Astrocyte (in vitro differentiated cells and primary cell): ENCODE measurements at regions not wholly inside any gene's neighbourhood (a gene's known extent, or its start where the extent isn't known, plus 50 kb on each side); places are given as distances from the start of the nearest gene placed in this dataset.

Experiments used
- DNase-seq: peaks from one replicate; pipeline ENCODE4 v3.0.0-alpha.2; 2010; ENCODE audit warnings: low read depth
- FAIRE-seq: peaks from 2 replicates; lab custom pipeline; 2011; peaks lifted over from hg19 to GRCh38; lab: Jason Lieb, UNC
- H2AFZ ChIP-seq: 2 replicates; pipeline ENCODE4 v1.6.0; 2012; ENCODE audit warnings: low read depth, low read length, inconsistent platforms
- H3K27ac ChIP-seq: 2 replicates; pipeline ENCODE4 v1.5.1; 2011; ENCODE audit warnings: low read depth, low read length, inconsistent platforms
- H3K27me3 ChIP-seq: 2 replicates; pipeline ENCODE4 v1.6.0; 2011; ENCODE audit warnings: low read length, inconsistent platforms; ENCODE audit not compliant: insufficient read depth
- H3K36me3 ChIP-seq: 2 replicates; pipeline ENCODE4 v1.5.1; 2011; ENCODE audit warnings: low read length, inconsistent platforms; ENCODE audit not compliant: insufficient read depth
- H3K4me1 ChIP-seq: 2 replicates; pipeline ENCODE4 v1.5.1; 2011; ENCODE audit warnings: low read length, inconsistent platforms; ENCODE audit not compliant: insufficient read depth
- H3K4me2 ChIP-seq: 2 replicates; pipeline ENCODE4 v1.6.0; 2012; ENCODE audit warnings: low read length, inconsistent platforms
- H3K4me3 ChIP-seq: 2 replicates; pipeline ENCODE4 v1.5.1; 2011; ENCODE audit warnings: low read depth, mild to moderate bottlenecking, low read length, inconsistent platforms; ENCODE audit not compliant: insufficient read depth
- H3K79me2 ChIP-seq: 2 replicates; pipeline ENCODE4 v1.6.0; 2012; ENCODE audit warnings: mild to moderate bottlenecking, low read length, inconsistent platforms; ENCODE audit not compliant: insufficient read depth
- H3K9ac ChIP-seq: 2 replicates; pipeline ENCODE4 v1.6.0; 2012; ENCODE audit warnings: mild to moderate bottlenecking, low read length, inconsistent platforms
- H3K9me3 ChIP-seq: 2 replicates; pipeline ENCODE4 v1.5.1; 2012; ENCODE audit warnings: low read depth, mild to moderate bottlenecking, low read length, inconsistent platforms; ENCODE audit not compliant: insufficient read depth
- H4K20me1 ChIP-seq: 2 replicates; pipeline ENCODE4 v1.6.0; 2012; ENCODE audit warnings: low read length, inconsistent platforms; ENCODE audit not compliant: insufficient read depth
- H3K27ac Mint-ChIP-seq: one replicate; pipeline ENCODE4 v1.8.0; 2021; ENCODE audit warnings: mild to moderate bottlenecking, mixed read lengths; ENCODE audit not compliant: unreplicated experiment
- H3K27me3 Mint-ChIP-seq: one replicate; pipeline ENCODE4 v1.8.0; 2021; ENCODE audit warnings: low read depth, mixed read lengths; ENCODE audit not compliant: unreplicated experiment
- H3K36me3 Mint-ChIP-seq: one replicate; pipeline ENCODE4 v1.8.0; 2021; ENCODE audit warnings: low read depth, mixed read lengths; ENCODE audit not compliant: unreplicated experiment
- H3K4me1 Mint-ChIP-seq: one replicate; pipeline ENCODE4 v1.8.0; 2021; ENCODE audit warnings: low read depth, mixed read lengths; ENCODE audit not compliant: unreplicated experiment
- H3K4me3 Mint-ChIP-seq: one replicate; pipeline ENCODE4 v1.8.0; 2021; ENCODE audit warnings: mild to moderate bottlenecking, moderate library complexity, mixed read lengths; ENCODE audit not compliant: unreplicated experiment
- H3K9me3 Mint-ChIP-seq: one replicate; pipeline ENCODE4 v1.8.0; 2021; ENCODE audit warnings: mild to moderate bottlenecking, mixed read lengths; ENCODE audit not compliant: unreplicated experiment
- EZH2 ChIP-seq: IDR thresholded peaks from 2 replicates; pipeline ENCODE4 v1.6.1; 2012; ENCODE audit warnings: mild to moderate bottlenecking, low read length, inconsistent platforms; ENCODE audit not compliant: insufficient read depth
- TF ChIP-seq, protein P1 (sequence below): IDR thresholded peaks from 2 replicates; pipeline ENCODE4 v1.5.1; 2011; ENCODE audit warnings: low read depth, mild to moderate bottlenecking, inconsistent platforms, low read length, moderate library complexity; ENCODE audit not compliant: insufficient read depth

DNA sequence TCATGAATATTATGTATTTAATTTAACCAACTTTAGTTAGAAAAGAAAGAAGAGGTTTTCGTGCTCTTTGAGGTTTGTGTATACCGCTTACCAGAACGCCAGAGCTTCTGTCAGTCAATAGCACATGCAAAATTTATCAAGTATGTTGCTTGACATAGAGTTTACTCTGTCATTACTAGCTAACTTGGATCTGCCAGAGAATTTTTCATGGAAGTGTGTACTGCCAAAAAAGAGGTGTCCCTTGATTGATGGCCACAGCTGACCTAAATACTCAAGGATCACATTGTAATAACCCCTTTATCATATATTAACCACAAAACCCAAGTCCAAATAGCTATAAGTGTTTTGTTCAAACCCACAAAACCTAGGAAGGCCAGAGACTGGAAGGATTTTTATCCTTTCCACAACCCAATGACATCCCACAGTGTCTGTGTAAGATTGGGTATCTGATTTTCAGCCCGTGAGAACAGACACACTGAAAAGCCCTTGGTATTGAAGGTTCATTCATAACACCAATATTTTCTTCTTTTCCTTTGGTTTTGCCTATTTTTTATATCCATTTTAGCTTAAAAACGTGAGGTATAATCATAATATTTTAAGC, 194.0 kb upstream of the EYA4 start:
- Mint-ChIP-seq H3K4me1 (no peaks in the 10 kb centered on the region), H3K27me3 (no peaks in the 10 kb centered on the region), H3K27ac (no peak overlapping the region), H3K36me3 (no peaks in the 10 kb centered on the region), H3K4me3 (no peak overlapping the region), H3K9me3 (no peaks in the 10 kb centered on the region)
- Histone ChIP-seq H4K20me1 (no peaks in the 10 kb centered on the region), H3K9me3 (no peaks in the 10 kb centered on the region), H3K4me1 (no peaks in the 10 kb centered on the region), H3K4me2 (no peak overlapping the region), H3K27ac (no peak overlapping the region), H2AFZ (no peak overlapping the region), H3K36me3 (no peaks in the 10 kb centered on the region), H3K27me3 (no peaks in the 10 kb centered on the region), H3K4me3 (no peak overlapping the region), H3K79me2 (no peaks in the 10 kb centered on the region), H3K9ac (no peak overlapping the region)
- FAIRE-seq (no peak), DNase-seq (peak; percentile 3)
- TF ChIP-seq, protein P1, sequence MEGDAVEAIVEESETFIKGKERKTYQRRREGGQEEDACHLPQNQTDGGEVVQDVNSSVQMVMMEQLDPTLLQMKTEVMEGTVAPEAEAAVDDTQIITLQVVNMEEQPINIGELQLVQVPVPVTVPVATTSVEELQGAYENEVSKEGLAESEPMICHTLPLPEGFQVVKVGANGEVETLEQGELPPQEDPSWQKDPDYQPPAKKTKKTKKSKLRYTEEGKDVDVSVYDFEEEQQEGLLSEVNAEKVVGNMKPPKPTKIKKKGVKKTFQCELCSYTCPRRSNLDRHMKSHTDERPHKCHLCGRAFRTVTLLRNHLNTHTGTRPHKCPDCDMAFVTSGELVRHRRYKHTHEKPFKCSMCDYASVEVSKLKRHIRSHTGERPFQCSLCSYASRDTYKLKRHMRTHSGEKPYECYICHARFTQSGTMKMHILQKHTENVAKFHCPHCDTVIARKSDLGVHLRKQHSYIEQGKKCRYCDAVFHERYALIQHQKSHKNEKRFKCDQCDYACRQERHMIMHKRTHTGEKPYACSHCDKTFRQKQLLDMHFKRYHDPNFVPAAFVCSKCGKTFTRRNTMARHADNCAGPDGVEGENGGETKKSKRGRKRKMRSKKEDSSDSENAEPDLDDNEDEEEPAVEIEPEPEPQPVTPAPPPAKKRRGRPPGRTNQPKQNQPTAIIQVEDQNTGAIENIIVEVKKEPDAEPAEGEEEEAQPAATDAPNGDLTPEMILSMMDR: no peak
- TF ChIP-seq EZH2: no peak

DNA sequence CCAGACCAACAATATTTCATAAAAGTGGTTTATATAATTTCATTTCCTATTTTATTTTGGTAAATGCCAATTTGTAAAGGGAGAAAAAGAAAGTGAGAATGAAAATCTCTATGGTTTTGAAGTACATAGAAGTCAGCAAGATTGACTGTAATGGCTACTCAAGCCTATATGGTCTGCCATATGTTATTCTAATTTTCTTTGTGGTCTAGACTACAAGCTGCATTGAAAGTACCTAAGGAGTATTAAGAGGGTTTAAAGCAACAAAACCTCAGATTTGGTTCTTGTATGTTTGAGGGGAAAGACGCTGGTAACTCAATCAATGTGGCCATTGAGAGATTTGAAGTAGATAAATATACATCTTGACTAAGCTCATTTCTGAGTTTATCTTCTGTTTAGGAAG, 193.5 kb upstream of the EYA4 start:
- Mint-ChIP-seq H3K4me1 (no peaks in the 10 kb centered on the region), H3K27ac (no peak overlapping the region), H3K4me3 (no peak overlapping the region), H3K36me3 (no peaks in the 10 kb centered on the region), H3K27me3 (no peaks in the 10 kb centered on the region), H3K9me3 (no peaks in the 10 kb centered on the region)
- no peak overlapping the region for H3K9ac ChIP-seq
- H3K27ac ChIP-seq: no peak overlapping the region
- no peaks in the 10 kb centered on the region for H3K27me3 ChIP-seq
- H3K79me2 ChIP-seq: no peaks in the 10 kb centered on the region
- H3K4me3 ChIP-seq: no peak overlapping the region
- H3K36me3 ChIP-seq: no peaks in the 10 kb centered on the region
- no peaks in the 10 kb centered on the region for H3K4me1 ChIP-seq
- H2AFZ ChIP-seq: no peak overlapping the region
- no peaks in the 10 kb centered on the region for H3K9me3 ChIP-seq
- FAIRE-seq: no peak
- TF ChIP-seq EZH2: no peak
- TF ChIP-seq, protein P1: no peak
- no peak overlapping the region for H3K4me2 ChIP-seq
- no peaks in the 10 kb centered on the region for H4K20me1 ChIP-seq
- DNase-seq: no peak

DNA sequence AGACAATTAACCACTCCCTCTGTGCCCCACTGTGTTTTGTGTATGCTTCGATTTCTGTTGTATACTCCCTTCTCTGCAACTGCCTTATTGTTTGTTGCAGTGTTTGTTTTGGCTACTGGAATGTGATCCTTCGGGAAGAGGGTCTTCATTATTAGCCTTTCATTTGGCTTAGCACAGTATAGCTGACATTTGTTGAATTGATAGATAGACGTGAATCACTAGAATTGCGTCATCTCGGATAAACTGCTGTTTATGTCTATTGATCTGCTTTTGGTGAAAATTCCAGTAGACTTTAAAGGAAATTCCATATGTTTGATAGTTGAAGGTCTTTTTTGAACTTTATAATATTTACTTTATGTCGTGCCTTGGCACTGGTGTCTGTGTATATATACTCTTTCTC, 189.9 kb upstream of the EYA4 start:
- H3K27ac ChIP-seq: no peak overlapping the region
- H3K9me3 Mint-ChIP-seq: no peaks in the 10 kb centered on the region
- H3K79me2 ChIP-seq: no peaks in the 10 kb centered on the region
- H3K4me3 Mint-ChIP-seq: no peak overlapping the region
- H3K4me2 ChIP-seq: no peak overlapping the region
- no peaks in the 10 kb centered on the region for H3K36me3 Mint-ChIP-seq
- no peaks in the 10 kb centered on the region for H4K20me1 ChIP-seq
- no peak overlapping the region for H3K27ac Mint-ChIP-seq
- FAIRE-seq (peak; percentile 17), DNase-seq (no peak)
- no peaks in the 10 kb centered on the region for H3K27me3 Mint-ChIP-seq
- no peaks in the 10 kb centered on the region for H3K27me3 ChIP-seq
- H3K4me3 ChIP-seq: no peak overlapping the region
- no peak overlapping the region for H3K9ac ChIP-seq
- no peaks in the 10 kb centered on the region for H3K4me1 Mint-ChIP-seq
- no peak overlapping the region for H2AFZ ChIP-seq
- H3K4me1 ChIP-seq: no peaks in the 10 kb centered on the region
- no peaks in the 10 kb centered on the region for H3K36me3 ChIP-seq
- TF ChIP-seq, protein P1: no peak
- no peak for TF ChIP-seq EZH2
- H3K9me3 ChIP-seq: no peaks in the 10 kb centered on the region
